HG02763 (cell line): ENCODE measurements at regions not wholly inside any gene's neighbourhood (a gene's known extent, or its start where the extent isn't known, plus 50 kb on each side); places are given as distances from the start of the nearest gene placed in this dataset.

ENCODE experiments used
- ATAC-seq: cut with Tn5 transposase; IDR thresholded peaks from one replicate; pipeline ENCODE4 v1.9.1; 2021; ENCODE audit warnings: mild to moderate bottlenecking, moderate library complexity; ENCODE audit not compliant: unreplicated experiment

GRCh38 chr18:73966954-73967353 is 180.7 kb downstream of the FBXO15 start:
- ATAC-seq = no peak

- ATAC-seq = peak; percentile 82
Observed at GRCh38 chr18:73962256-73962655, 185.4 kb downstream of the FBXO15 start.

GRCh38 chr18:73961804-73962203 is 185.8 kb downstream of the FBXO15 start:
- no peak for ATAC-seq

- no peak for ATAC-seq
Observed at GRCh38 chr18:73959352-73959751, 188.3 kb downstream of the FBXO15 start.

- no peak for ATAC-seq
Observed at GRCh38 chr18:73954268-73954667, 193.4 kb downstream of the FBXO15 start.

GRCh38 chr18:73952296-73952946 is 195.2 kb downstream of the FBXO15 start:
- no peak for ATAC-seq

- ATAC-seq = no peak
Observed at GRCh38 chr18:73950116-73950700, 197.4 kb downstream of the FBXO15 start.

GRCh38 chr18:73948497-73948896 is 199.1 kb downstream of the FBXO15 start:
- ATAC-seq = no peak

GRCh38 chr18:73948084-73948483 is 199.6 kb downstream of the FBXO15 start:
- no peak for ATAC-seq

GRCh38 chr18:73947180-73947921 is 200.3 kb downstream of the FBXO15 start:
- no peak for ATAC-seq

GRCh38 chr18:73945130-73945792 is 202.4 kb downstream of the FBXO15 start:
- no peak for ATAC-seq

- no peak for ATAC-seq
Observed at GRCh38 chr18:73944715-73945114, 202.9 kb downstream of the FBXO15 start.

GRCh38 chr18:73943763-73944162 is 203.9 kb downstream of the FBXO15 start:
- ATAC-seq = no peak

GRCh38 chr18:73942956-73943355 is 204.7 kb downstream of the FBXO15 start:
- no peak for ATAC-seq

GRCh38 chr18:73942081-73942625 is 205.5 kb downstream of the FBXO15 start:
- no peak for ATAC-seq

GRCh38 chr18:73940721-73941120 is 206.9 kb downstream of the FBXO15 start:
- no peak for ATAC-seq

GRCh38 chr18:73939391-73939790 is 208.2 kb downstream of the FBXO15 start:
- no peak for ATAC-seq

- no peak for ATAC-seq
Observed at GRCh38 chr18:73933685-73934084, 213.9 kb downstream of the FBXO15 start.

- ATAC-seq = no peak
Observed at GRCh38 chr18:73932976-73933375, 214.7 kb downstream of the FBXO15 start.

GRCh38 chr18:73927496-73927895 is 220.1 kb downstream of the FBXO15 start:
- no peak for ATAC-seq

- ATAC-seq = no peak
Observed at GRCh38 chr18:73924836-73925235, 222.8 kb downstream of the FBXO15 start.
